Ascending aorta (tissue), 2 donors: ENCODE measurements at regions not wholly inside any gene's neighbourhood (a gene's known extent, or its start where the extent isn't known, plus 50 kb on each side); places are given as distances from the start of the nearest gene placed in this dataset.
"Not testable (repeated sequence)": the region's sequence is repeated elsewhere in the genome, so short reads cannot be mapped to it uniquely, and the experiment has no call there.

Source experiments
- DNase-seq, 2 donors: peaks; one replicate each; pipeline ENCODE4 v3.0.0-alpha.2; 2019; ENCODE audit warnings: low spot score in 2 of 2
- H3K27ac ChIP-seq, 2 donors: fragments of 200-600 bp; sonication (generic); one replicate each; pipeline ENCODE4 v1.5.1; 2016 to 2017; ENCODE audit warnings: mild to moderate bottlenecking in 1 of 2
- H3K27me3 ChIP-seq: fragments of 200-600 bp; sonication (generic); one replicate; pipeline ENCODE4 v1.5.1; 2017
- H3K36me3 ChIP-seq, 2 donors: fragments of 200-600 bp; sonication (generic); one replicate each; pipeline ENCODE4 v1.5.1; 2016
- H3K4me1 ChIP-seq, 2 donors: fragments of 200-600 bp; sonication (generic); one replicate each; pipeline ENCODE4 v1.5.1; 2016 to 2017; ENCODE audit warnings: mild to moderate bottlenecking in 1 of 2
- H3K4me3 ChIP-seq, 2 donors: fragments of 200-600 bp; sonication (generic); one replicate each; pipeline ENCODE4 v1.5.1; 2016 to 2017; ENCODE audit warnings: mild to moderate bottlenecking in 1 of 2
- H3K9me3 ChIP-seq, 2 donors: fragments of 200-600 bp; sonication (generic); one replicate each; pipeline ENCODE4 v1.5.1; 2016
- CTCF ChIP-seq, 3 experiments: fragments of 200-600 bp in 2 of 3; fragments of 450-650 bp in 1 of 3; sonication (generic) in 2 of 3; IDR thresholded peaks; one replicate each; pipeline ENCODE4 v1.5.1; 2016 to 2019; ENCODE audit warnings: antibody characterized with exemption in 3 of 3, mild to moderate bottlenecking in 1 of 3, moderate library complexity in 1 of 3
- intact Hi-C: fragments of 100-400 bp; cut with DNase I; formaldehyde crosslinking; loops from one replicate; pipeline ENCODE4 v1.15.1; 2023

GRCh38 chr3:40689837-40690236 lies 165.1 kb downstream of the ZNF621 start:
- Histone ChIP-seq H3K4me1 (peaks cover 12 to 25% of the 10 kb centered on the region in 2 donors), H3K4me3 (no peak overlapping the region), H3K36me3 (no peaks in the 10 kb centered on the region), H3K27me3 (no peaks in the 10 kb centered on the region), H3K27ac (peak overlapping the region in 1 of 2 donors; percentile 71), H3K9me3 (no peaks in the 10 kb centered on the region)
- DNase-seq = no peak
- no peak for TF ChIP-seq CTCF (IDR thresholded peaks at IDR 0.05)
- intact Hi-C loops = loop anchor here (5.0 kb wide), 1 partner anchor 92 kb away; no protein-coding TSS in a partner anchor

GRCh38 chr3:40690749-40691451 lies 166.1 kb downstream of the ZNF621 start:
- no peak for TF ChIP-seq CTCF (IDR thresholded peaks at IDR 0.05)
- Histone ChIP-seq H3K27ac (peak overlapping the region; percentile 70 to 71), H3K36me3 (no peaks in the 10 kb centered on the region), H3K4me1 (peaks cover 14 to 25% of the 10 kb centered on the region in 2 donors), H3K27me3 (no peaks in the 10 kb centered on the region), H3K9me3 (no peaks in the 10 kb centered on the region), H3K4me3 (no peak overlapping the region)
- peak; percentile 37 to 88 for DNase-seq
- intact Hi-C loops = loop anchor here (5.0 kb wide), 1 partner anchor 91 kb away; no protein-coding TSS in a partner anchor

- Histone ChIP-seq H3K9me3 (no peaks in the 10 kb centered on the region), H3K4me3 (no peak overlapping the region), H3K4me1 (peaks cover 14 to 25% of the 10 kb centered on the region in 2 donors), H3K36me3 (no peaks in the 10 kb centered on the region), H3K27me3 (no peaks in the 10 kb centered on the region), H3K27ac (peak overlapping the region; percentile 70 to 71)
- TF ChIP-seq CTCF (IDR thresholded peaks at IDR 0.05) = no peak
- DNase-seq = peak in 1 of 2 donors; percentile 68
- intact Hi-C loops = loop anchor here (5.0 kb wide), 1 partner anchor 91 kb away; no protein-coding TSS in a partner anchor
Measured at GRCh38 chr3:40691452-40691861, 166.7 kb downstream of the ZNF621 start.

GRCh38 chr3:40695848-40696247 lies 171.1 kb downstream of the ZNF621 start:
- Histone ChIP-seq H3K4me1 (peaks cover 14 to 19% of the 10 kb centered on the region in 2 donors), H3K27ac (no peak overlapping the region), H3K4me3 (no peak overlapping the region), H3K36me3 (no peaks in the 10 kb centered on the region), H3K27me3 (no peaks in the 10 kb centered on the region), H3K9me3 (no peaks in the 10 kb centered on the region)
- intact Hi-C loops = no loop called here
- no peak for TF ChIP-seq CTCF (IDR thresholded peaks at IDR 0.05)
- DNase-seq = no peak

GRCh38 chr3:40698611-40699010 lies 173.9 kb downstream of the ZNF621 start:
- H3K4me1 ChIP-seq, DNase-seq, H3K36me3 ChIP-seq, H3K4me3 ChIP-seq, H3K9me3 ChIP-seq, H3K27ac ChIP-seq, H3K27me3 ChIP-seq, intact Hi-C loops: not testable (repeated sequence)

- no peaks in the 10 kb centered on the region for H3K9me3 ChIP-seq
- no peak overlapping the region for H3K27ac ChIP-seq
- intact Hi-C loops = no loop called here
- H3K4me1 ChIP-seq = no peaks in the 10 kb centered on the region
- no peaks in the 10 kb centered on the region for H3K27me3 ChIP-seq
- DNase-seq = no peak
- no peaks in the 10 kb centered on the region for H3K36me3 ChIP-seq
- H3K4me3 ChIP-seq = no peak overlapping the region
- TF ChIP-seq CTCF (IDR thresholded peaks at IDR 0.05) = no peak
Measured at GRCh38 chr3:40701016-40701588, 176.3 kb downstream of the ZNF621 start.
